ENCODE measurements at regions not wholly inside any gene's neighbourhood (a gene's known extent, or its start where the extent isn't known, plus 50 kb on each side); places are given as distances from the start of the nearest gene placed in this dataset.

- TF ChIP-seq CTCF (IDR thresholded peaks at IDR 0.05; ENCODE audit: low read depth, low read length) = no peak
- TF ChIP-seq MAX (IDR thresholded peaks at IDR 0.05; ENCODE audit: low read depth, low read length) = no peak
- no peak for TF ChIP-seq MYC (IDR thresholded peaks at IDR 0.05; ENCODE audit: low read depth, low read length)
These were observed 83.2 kb downstream of the CLDN17 start for GRCh38 chr21:30083225-30083945.

Data from NB4 (cell line).